GM12878 (cell line): ENCODE measurements at regions not wholly inside any gene's neighbourhood (a gene's known extent, or its start where the extent isn't known, plus 50 kb on each side); places are given as distances from the start of the nearest gene placed in this dataset.

ENCODE experiments used
- ATAC-seq: fragments of 200-7000 bp; cut with Tn5 transposase; 3 replicates; pipeline ENCODE4 v1.9.1; 2020; ENCODE audit warnings: mild to moderate bottlenecking, moderate library complexity
- BruUV-seq: library from RNA; stranded (reverse); fragments of 400-500 nt; replicated peaks from 2 replicates; lab custom pipeline; 2021; lab: Mats Ljungman, UMichigan
- CTCF ChIA-PET: fragments of 300-600 bp; sonication (Branson Sonifier 250); formaldehyde crosslinking; extraction: SDS; loops from one replicate; lab custom pipeline; 2021; ENCODE audit warnings: inconsistent platforms; lab: Yijun Ruan, JAX
- POLR2A ChIA-PET: fragments of 350-600 bp; formaldehyde crosslinking; extraction: SDS; loops from one replicate; lab custom pipeline; 2021; ENCODE audit warnings: inconsistent platforms; lab: Charles Lee
- RAD21 ChIA-PET: fragments of 300-600 bp; sonication (Branson Sonifier 250); formaldehyde crosslinking; loops from one replicate; lab custom pipeline; 2023; ENCODE audit warnings: antibody characterized with exemption; ENCODE audit not compliant: unreplicated experiment; lab: Charles Lee
- SMC1A ChIA-PET: fragments of 300-600 bp; sonication (Branson Sonifier 250); formaldehyde crosslinking; loops from one replicate; lab custom pipeline; 2023; ENCODE audit not compliant: unreplicated experiment, uncharacterized antibody; lab: Charles Lee
- DNase-seq: peaks from one replicate; pipeline ENCODE4 v3.0.0-alpha.2; 2011; ENCODE audit warnings: low read depth, low spot score
- FAIRE-seq: peaks from 3 replicates; lab custom pipeline; 2011; peaks lifted over from hg19 to GRCh38; lab: Jason Lieb, UNC
- H2AFZ ChIP-seq: 2 replicates; pipeline ENCODE4 v1.6.0; 2011; ENCODE audit warnings: low read depth, low read length, control low read depth; ENCODE audit not compliant: control insufficient read depth
- H3K27ac ChIP-seq: 2 replicates; pipeline ENCODE4 v1.5.1; 2011; ENCODE audit warnings: control low read depth; ENCODE audit not compliant: control insufficient read depth, insufficient read depth
- H3K27me3 ChIP-seq, 2 experiments: replicated peaks in 1 of 2; 2 replicates each; pipeline versions ENCODE4 v1.6.0 to v1.6.1; 2011; ENCODE audit warnings: low read length in 1 of 2; ENCODE audit not compliant: control insufficient read depth in 2 of 2, insufficient read depth in 2 of 2
- H3K36me3 ChIP-seq, 2 experiments: 2 replicates each; pipeline ENCODE4 v1.5.1; 2011; ENCODE audit warnings: low read length in 1 of 2; ENCODE audit not compliant: control insufficient read depth in 2 of 2, insufficient read depth in 2 of 2
- H3K4me1 ChIP-seq: 2 replicates; pipeline ENCODE4 v1.6.1; 2011; ENCODE audit warnings: mild to moderate bottlenecking, low read length, moderate library complexity, mixed read lengths; ENCODE audit not compliant: control insufficient read depth, insufficient read depth
- H3K4me2 ChIP-seq: 2 replicates; pipeline ENCODE4 v1.6.0; 2011; ENCODE audit warnings: control low read depth; ENCODE audit not compliant: control insufficient read depth, insufficient read depth
- H3K4me3 ChIP-seq: fragments of 200-600 bp; sonication (generic); 2 replicates; pipeline ENCODE4 v1.5.1; 2016
- H3K79me2 ChIP-seq: 2 replicates; pipeline ENCODE4 v1.6.0; 2011; ENCODE audit warnings: low read length; ENCODE audit not compliant: control insufficient read depth, insufficient read depth
- H3K9ac ChIP-seq: 2 replicates; pipeline ENCODE4 v1.8.0; 2011; ENCODE audit warnings: low read length, control low read depth, mixed read lengths; ENCODE audit not compliant: control insufficient read depth, insufficient read depth
- H3K9me3 ChIP-seq: replicated peaks from 3 replicates; pipeline ENCODE4 v1.5.1; 2011; ENCODE audit warnings: mild to moderate bottlenecking, low read length; ENCODE audit not compliant: control insufficient read depth, insufficient read depth
- H4K20me1 ChIP-seq: 2 replicates; pipeline ENCODE4 v1.6.0; 2011; ENCODE audit not compliant: control insufficient read depth, insufficient read depth
- CHD4 ChIP-seq: fragments of 200-600 bp; sonication (generic); IDR thresholded peaks from 2 replicates; pipeline ENCODE4 v1.6.1; 2016; ENCODE audit warnings: mild to moderate bottlenecking
- MTA2 ChIP-seq: fragments of 450-650 bp; IDR thresholded peaks from 2 replicates; pipeline ENCODE4 v1.6.1; 2016; ENCODE audit warnings: low read depth, mild to moderate bottlenecking, moderate library complexity
- RAD51 ChIP-seq: fragments of 450-650 bp; IDR thresholded peaks from 2 replicates; pipeline ENCODE4 v1.6.1; 2016; ENCODE audit warnings: moderate library complexity, mild to moderate bottlenecking, inconsistent platforms
- USF2 ChIP-seq: IDR thresholded peaks from 2 replicates; pipeline ENCODE4 v1.6.1; 2011; ENCODE audit warnings: low read depth, low read length, improper control_type of control experiment, borderline replicate concordance
- WGBS: methylation state at CpG from one replicate; pipeline ENCODE4 v1.1.6; 2016; ENCODE audit warnings: low lambda C conversion rate; ENCODE audit not compliant: insufficient replicate concordance, insufficient coverage; ENCODE audit errors: missing lambda C conversion rate; 5-methylcytosine and 5-hydroxymethylcytosine counted together
- in situ Hi-C: fragments of 300-500 bp; cut with MboI; formaldehyde crosslinking; loops from 9 replicates; pipeline ENCODE4 v1.14.3; 2018; ENCODE audit warnings: mixed read lengths
- intact Hi-C: fragments of 100-400 bp; cut with micrococcal nuclease; formaldehyde crosslinking; loops from one replicate; pipeline ENCODE4 v1.14.2; 2022; ENCODE audit not compliant: unreplicated experiment
- TF ChIP-seq, protein P1 (sequence below): fragments of 450-650 bp; IDR thresholded peaks from 2 replicates; pipeline ENCODE4 v1.6.1; 2014; ENCODE audit warnings: mild to moderate bottlenecking

- no peak for TF ChIP-seq USF2
- no peak for TF ChIP-seq CHD4
- no peak for TF ChIP-seq MTA2
- no peak for TF ChIP-seq RAD51
Observed at GRCh38 chr12:84161296-84161695, 751.3 kb downstream of the SLC6A15 start (continued).

DNA sequence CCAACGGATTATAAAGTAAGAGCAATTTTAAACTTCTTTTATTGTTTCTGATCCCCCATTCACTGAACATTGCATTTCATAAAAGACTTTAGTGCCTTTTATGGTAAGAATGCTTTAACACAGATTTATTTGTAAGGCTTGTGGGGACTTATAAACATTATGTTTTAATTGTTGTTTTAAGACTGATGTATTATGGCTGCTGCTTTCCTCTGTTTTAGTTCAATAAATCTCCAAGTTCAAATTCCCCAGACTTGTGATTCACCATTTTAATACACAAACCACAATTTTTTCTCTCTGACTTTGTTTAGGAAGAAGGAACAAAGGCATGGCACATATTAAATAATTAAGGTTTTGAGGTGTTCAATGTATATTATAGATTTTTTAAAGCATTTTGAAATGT, 753.3 kb downstream of the SLC6A15 start:
- RAD21 ChIA-PET = no interaction called here
- TF ChIP-seq, protein P1, sequence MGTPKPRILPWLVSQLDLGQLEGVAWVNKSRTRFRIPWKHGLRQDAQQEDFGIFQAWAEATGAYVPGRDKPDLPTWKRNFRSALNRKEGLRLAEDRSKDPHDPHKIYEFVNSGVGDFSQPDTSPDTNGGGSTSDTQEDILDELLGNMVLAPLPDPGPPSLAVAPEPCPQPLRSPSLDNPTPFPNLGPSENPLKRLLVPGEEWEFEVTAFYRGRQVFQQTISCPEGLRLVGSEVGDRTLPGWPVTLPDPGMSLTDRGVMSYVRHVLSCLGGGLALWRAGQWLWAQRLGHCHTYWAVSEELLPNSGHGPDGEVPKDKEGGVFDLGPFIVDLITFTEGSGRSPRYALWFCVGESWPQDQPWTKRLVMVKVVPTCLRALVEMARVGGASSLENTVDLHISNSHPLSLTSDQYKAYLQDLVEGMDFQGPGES = no peak
- CTCF ChIA-PET = no interaction called here
- Histone ChIP-seq H3K79me2 (no peaks in the 10 kb centered on the region), H3K4me2 (no peak overlapping the region), H3K27me3 (no peaks in the 10 kb centered on the region), H3K27ac (no peak overlapping the region), H3K9me3 (no peaks in the 10 kb centered on the region), H3K36me3 (no peaks in the 10 kb centered on the region), H4K20me1 (no peaks in the 10 kb centered on the region), H2AFZ (no peak overlapping the region), H3K4me1 (no peaks in the 10 kb centered on the region), H3K4me3 (no peak overlapping the region), H3K9ac (no peak overlapping the region)
- FAIRE-seq = no peak
- no peak for DNase-seq
- BruUV-seq = no TSS peak
- POLR2A ChIA-PET = no interaction called here
- intact Hi-C loops (no loop called here), in situ Hi-C loops (no loop called here)
- SMC1A ChIA-PET = no interaction called here
- no peak for ATAC-seq
- WGBS = 0% methylated on average over 1 of the region's 1 CpG
